SK-N-SH treated with all-trans-retinoic acid at 6 μM for 48 hours (cell line): ENCODE measurements at regions not wholly inside any gene's neighbourhood (a gene's known extent, or its start where the extent isn't known, plus 50 kb on each side); places are given as distances from the start of the nearest gene placed in this dataset.

Experiments
- ARNTL ChIP-seq: fragments of 450-650 bp; formaldehyde crosslinking; IDR thresholded peaks from 2 replicates; pipeline ENCODE4 v1.5.0; 2020; ENCODE audit warnings: low read depth, mild to moderate bottlenecking, moderate library complexity, borderline replicate concordance
- BACH2 ChIP-seq: fragments of 250-450 bp; sonication (Bioruptor Pico); IDR thresholded peaks from 2 replicates; pipeline ENCODE4 v1.9.0; 2021; ENCODE audit warnings: mild to moderate bottlenecking, borderline replicate concordance
- ISL1 ChIP-seq: fragments of 250-450 bp; sonication (Bioruptor Pico); IDR thresholded peaks from 2 replicates; pipeline ENCODE4 v2.1.2; 2022; ENCODE audit warnings: mild to moderate bottlenecking, moderate library complexity
- OSR1 ChIP-seq: fragments of 250-450 bp; sonication (Bioruptor Pico); IDR thresholded peaks from 2 replicates; pipeline ENCODE4 v1.8.0; 2022; ENCODE audit warnings: moderate library complexity, mild to moderate bottlenecking, inconsistent platforms
- RARB ChIP-seq: fragments of 250-450 bp; sonication (Bioruptor Pico); IDR thresholded peaks from 2 replicates; pipeline ENCODE4 v1.8.0; 2021; ENCODE audit warnings: mild to moderate bottlenecking, moderate library complexity
- SNAI2 ChIP-seq: fragments of 250-450 bp; sonication (Bioruptor Pico); IDR thresholded peaks from 2 replicates; pipeline ENCODE4 v1.5.0; 2020; ENCODE audit warnings: mild to moderate bottlenecking, moderate library complexity
- TOX ChIP-seq: fragments of 250-450 bp; sonication (Bioruptor Pico); IDR thresholded peaks from 2 replicates; pipeline ENCODE4 v1.8.0; 2021; ENCODE audit warnings: mild to moderate bottlenecking, moderate library complexity, borderline replicate concordance
- ZC3H10 ChIP-seq: fragments of 250-450 bp; sonication (Bioruptor Pico); IDR thresholded peaks from 2 replicates; pipeline ENCODE4 v1.5.1; 2021; ENCODE audit warnings: mild to moderate bottlenecking, moderate library complexity
- ZFP3 ChIP-seq: fragments of 250-450 bp; sonication (Bioruptor Pico); IDR thresholded peaks from 2 replicates; pipeline ENCODE4 v1.5.0; 2020; ENCODE audit warnings: mild to moderate bottlenecking, moderate library complexity
- ZNF70 ChIP-seq: fragments of 450-650 bp; formaldehyde crosslinking; IDR thresholded peaks from 2 replicates; pipeline ENCODE4 v1.5.0; 2020; ENCODE audit warnings: mild to moderate bottlenecking, moderate library complexity
- TF ChIP-seq, protein P1 (sequence below): fragments of 250-450 bp; sonication (Bioruptor Pico); IDR thresholded peaks from 2 replicates; pipeline ENCODE4 v1.5.1; 2020; ENCODE audit warnings: low read depth, mild to moderate bottlenecking, moderate library complexity
- TF ChIP-seq, protein P2 (sequence below): fragments of 250-450 bp; sonication (Bioruptor Pico); IDR thresholded peaks from 2 replicates; pipeline ENCODE4 v1.5.1; 2021; ENCODE audit warnings: mild to moderate bottlenecking, moderate library complexity
- TF ChIP-seq, protein P3 (sequence below): fragments of 250-450 bp; sonication (Bioruptor Pico); IDR thresholded peaks from 2 replicates; pipeline ENCODE4 v1.8.0; 2020; ENCODE audit warnings: mild to moderate bottlenecking, moderate library complexity, borderline replicate concordance
- TF ChIP-seq, protein P4 (sequence below): fragments of 250-450 bp; sonication (Bioruptor Pico); IDR thresholded peaks from 2 replicates; pipeline ENCODE4 v1.5.0; 2020; ENCODE audit warnings: mild to moderate bottlenecking, moderate library complexity

DNA sequence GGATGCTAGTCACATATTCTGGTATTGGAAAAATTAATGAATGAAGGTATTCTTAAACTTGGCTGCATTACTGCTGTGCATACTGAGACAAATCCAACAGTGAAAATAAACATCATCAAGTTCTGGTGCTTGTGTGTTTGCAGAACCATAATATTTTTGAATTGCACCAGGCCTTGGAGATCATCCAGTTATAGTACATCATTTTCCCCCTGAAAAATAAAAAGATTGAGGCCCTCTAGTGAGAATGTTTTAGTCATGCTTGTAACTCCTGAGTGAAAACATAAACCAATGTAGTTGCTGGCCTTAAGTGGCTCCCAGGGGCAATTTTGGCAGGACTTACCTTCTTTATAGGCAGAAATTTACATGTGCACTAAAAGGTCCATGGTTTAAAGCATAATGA, 218.8 kb upstream of the TMEM229A start:
- TF ChIP-seq ZC3H10 (CRISPR knock-in tag) (no peak), BACH2 (CRISPR knock-in tag) (no peak), ZNF70 (CRISPR knock-in tag) (no peak), OSR1 (CRISPR knock-in tag) (no peak), ISL1 (CRISPR knock-in tag) (no peak), TOX (CRISPR knock-in tag) (no peak), RARB (CRISPR knock-in tag) (no peak), ZFP3 (CRISPR knock-in tag) (no peak), SNAI2 (CRISPR knock-in tag) (no peak), ARNTL (CRISPR knock-in tag) (no peak)
- TF ChIP-seq, protein P1, sequence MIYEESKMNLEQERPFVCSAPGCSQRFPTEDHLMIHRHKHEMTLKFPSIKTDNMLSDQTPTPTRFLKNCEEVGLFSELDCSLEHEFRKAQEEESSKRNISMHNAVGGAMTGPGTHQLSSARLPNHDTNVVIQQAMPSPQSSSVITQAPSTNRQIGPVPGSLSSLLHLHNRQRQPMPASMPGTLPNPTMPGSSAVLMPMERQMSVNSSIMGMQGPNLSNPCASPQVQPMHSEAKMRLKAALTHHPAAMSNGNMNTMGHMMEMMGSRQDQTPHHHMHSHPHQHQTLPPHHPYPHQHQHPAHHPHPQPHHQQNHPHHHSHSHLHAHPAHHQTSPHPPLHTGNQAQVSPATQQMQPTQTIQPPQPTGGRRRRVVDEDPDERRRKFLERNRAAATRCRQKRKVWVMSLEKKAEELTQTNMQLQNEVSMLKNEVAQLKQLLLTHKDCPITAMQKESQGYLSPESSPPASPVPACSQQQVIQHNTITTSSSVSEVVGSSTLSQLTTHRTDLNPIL = no peak
- TF ChIP-seq, protein P2, sequence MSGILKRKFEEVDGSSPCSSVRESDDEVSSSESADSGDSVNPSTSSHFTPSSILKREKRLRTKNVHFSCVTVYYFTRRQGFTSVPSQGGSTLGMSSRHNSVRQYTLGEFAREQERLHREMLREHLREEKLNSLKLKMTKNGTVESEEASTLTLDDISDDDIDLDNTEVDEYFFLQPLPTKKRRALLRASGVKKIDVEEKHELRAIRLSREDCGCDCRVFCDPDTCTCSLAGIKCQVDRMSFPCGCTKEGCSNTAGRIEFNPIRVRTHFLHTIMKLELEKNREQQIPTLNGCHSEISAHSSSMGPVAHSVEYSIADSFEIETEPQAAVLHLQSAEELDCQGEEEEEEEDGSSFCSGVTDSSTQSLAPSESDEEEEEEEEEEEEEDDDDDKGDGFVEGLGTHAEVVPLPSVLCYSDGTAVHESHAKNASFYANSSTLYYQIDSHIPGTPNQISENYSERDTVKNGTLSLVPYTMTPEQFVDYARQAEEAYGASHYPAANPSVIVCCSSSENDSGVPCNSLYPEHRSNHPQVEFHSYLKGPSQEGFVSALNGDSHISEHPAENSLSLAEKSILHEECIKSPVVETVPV = no peak
- TF ChIP-seq, protein P3, sequence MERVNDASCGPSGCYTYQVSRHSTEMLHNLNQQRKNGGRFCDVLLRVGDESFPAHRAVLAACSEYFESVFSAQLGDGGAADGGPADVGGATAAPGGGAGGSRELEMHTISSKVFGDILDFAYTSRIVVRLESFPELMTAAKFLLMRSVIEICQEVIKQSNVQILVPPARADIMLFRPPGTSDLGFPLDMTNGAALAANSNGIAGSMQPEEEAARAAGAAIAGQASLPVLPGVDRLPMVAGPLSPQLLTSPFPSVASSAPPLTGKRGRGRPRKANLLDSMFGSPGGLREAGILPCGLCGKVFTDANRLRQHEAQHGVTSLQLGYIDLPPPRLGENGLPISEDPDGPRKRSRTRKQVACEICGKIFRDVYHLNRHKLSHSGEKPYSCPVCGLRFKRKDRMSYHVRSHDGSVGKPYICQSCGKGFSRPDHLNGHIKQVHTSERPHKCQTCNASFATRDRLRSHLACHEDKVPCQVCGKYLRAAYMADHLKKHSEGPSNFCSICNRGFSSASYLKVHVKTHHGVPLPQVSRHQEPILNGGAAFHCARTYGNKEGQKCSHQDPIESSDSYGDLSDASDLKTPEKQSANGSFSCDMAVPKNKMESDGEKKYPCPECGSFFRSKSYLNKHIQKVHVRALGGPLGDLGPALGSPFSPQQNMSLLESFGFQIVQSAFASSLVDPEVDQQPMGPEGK = no peak
- TF ChIP-seq, protein P4, sequence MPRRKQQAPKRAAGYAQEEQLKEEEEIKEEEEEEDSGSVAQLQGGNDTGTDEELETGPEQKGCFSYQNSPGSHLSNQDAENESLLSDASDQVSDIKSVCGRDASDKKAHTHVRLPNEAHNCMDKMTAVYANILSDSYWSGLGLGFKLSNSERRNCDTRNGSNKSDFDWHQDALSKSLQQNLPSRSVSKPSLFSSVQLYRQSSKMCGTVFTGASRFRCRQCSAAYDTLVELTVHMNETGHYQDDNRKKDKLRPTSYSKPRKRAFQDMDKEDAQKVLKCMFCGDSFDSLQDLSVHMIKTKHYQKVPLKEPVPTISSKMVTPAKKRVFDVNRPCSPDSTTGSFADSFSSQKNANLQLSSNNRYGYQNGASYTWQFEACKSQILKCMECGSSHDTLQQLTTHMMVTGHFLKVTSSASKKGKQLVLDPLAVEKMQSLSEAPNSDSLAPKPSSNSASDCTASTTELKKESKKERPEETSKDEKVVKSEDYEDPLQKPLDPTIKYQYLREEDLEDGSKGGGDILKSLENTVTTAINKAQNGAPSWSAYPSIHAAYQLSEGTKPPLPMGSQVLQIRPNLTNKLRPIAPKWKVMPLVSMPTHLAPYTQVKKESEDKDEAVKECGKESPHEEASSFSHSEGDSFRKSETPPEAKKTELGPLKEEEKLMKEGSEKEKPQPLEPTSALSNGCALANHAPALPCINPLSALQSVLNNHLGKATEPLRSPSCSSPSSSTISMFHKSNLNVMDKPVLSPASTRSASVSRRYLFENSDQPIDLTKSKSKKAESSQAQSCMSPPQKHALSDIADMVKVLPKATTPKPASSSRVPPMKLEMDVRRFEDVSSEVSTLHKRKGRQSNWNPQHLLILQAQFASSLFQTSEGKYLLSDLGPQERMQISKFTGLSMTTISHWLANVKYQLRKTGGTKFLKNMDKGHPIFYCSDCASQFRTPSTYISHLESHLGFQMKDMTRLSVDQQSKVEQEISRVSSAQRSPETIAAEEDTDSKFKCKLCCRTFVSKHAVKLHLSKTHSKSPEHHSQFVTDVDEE (CRISPR knock-in tag) = no peak
